H1 (cell line): ENCODE measurements at regions not wholly inside any gene's neighbourhood (a gene's known extent, or its start where the extent isn't known, plus 50 kb on each side); places are given as distances from the start of the nearest gene placed in this dataset.
"Not testable (repeated sequence)": the region's sequence is repeated elsewhere in the genome, so short reads cannot be mapped to it uniquely, and the experiment has no call there.

Experiments used
- ATF2 ChIP-seq: IDR thresholded peaks from 2 replicates; pipeline ENCODE4 v1.6.1; 2012; ENCODE audit warnings: low read length, inconsistent platforms
- CREB1 ChIP-seq: IDR thresholded peaks from 2 replicates; pipeline ENCODE4 v1.6.1; 2012; ENCODE audit warnings: inconsistent platforms
- CTCF ChIP-seq, 3 experiments: IDR thresholded peaks; 1 replicate in 2 of 3; 2 replicates in 1 of 3; pipeline versions ENCODE4 v1.5.1 to v1.6.1; 2011; ENCODE audit warnings: low read length in 3 of 3, mild to moderate bottlenecking in 3 of 3, inconsistent platforms in 2 of 3, low read depth in 1 of 3, moderate library complexity in 1 of 3; ENCODE audit not compliant: insufficient read depth in 1 of 3; ENCODE audit errors: control extremely low read depth in 1 of 3
- EZH2 ChIP-seq: fragments of 200-600 bp; sonication (generic); IDR thresholded peaks from 2 replicates; pipeline ENCODE4 v1.7.1; 2012; ENCODE audit warnings: low read depth, mild to moderate bottlenecking, moderate library complexity, low read length, inconsistent platforms; ENCODE audit not compliant: severe bottlenecking
- JUN ChIP-seq: IDR thresholded peaks from 2 replicates; pipeline ENCODE4 v1.6.1; 2011; ENCODE audit warnings: low read depth, mild to moderate bottlenecking, improper control_type of control experiment, low read length
- JUND ChIP-seq: IDR thresholded peaks from 2 replicates; pipeline ENCODE4 v1.6.1; 2011; ENCODE audit warnings: mild to moderate bottlenecking, improper control_type of control experiment, low read length
- NRF1 ChIP-seq: IDR thresholded peaks from 2 replicates; pipeline ENCODE4 v1.6.1; 2011; ENCODE audit warnings: mild to moderate bottlenecking, low read depth, low read length, improper control_type of control experiment
- RAD21 ChIP-seq, 2 experiments: IDR thresholded peaks in 1 of 2; conservative IDR thresholded peaks in 1 of 2; 2 replicates each; pipeline ENCODE4 v1.6.1; 2011; ENCODE audit warnings: low read depth in 2 of 2, low read length in 2 of 2, improper control_type of control experiment in 1 of 2, inconsistent platforms in 1 of 2, mild to moderate bottlenecking in 1 of 2, moderate library complexity in 1 of 2
- RFX5 ChIP-seq: IDR thresholded peaks from 2 replicates; pipeline ENCODE4 v1.6.1; 2011; ENCODE audit warnings: low read depth, low read length, improper control_type of control experiment, borderline replicate concordance
- SP1 ChIP-seq: IDR thresholded peaks from 2 replicates; pipeline ENCODE4 v1.6.1; 2011; ENCODE audit warnings: low read depth, low read length
- SRF ChIP-seq: IDR thresholded peaks from 2 replicates; pipeline ENCODE4 v1.6.1; 2011; ENCODE audit warnings: mild to moderate bottlenecking, low read depth, low read length, moderate library complexity

- not testable (repeated sequence) for TF ChIP-seq RFX5; EZH2; CREB1; SP1; CTCF (IDR thresholded peaks at IDR 0.05; ENCODE audit: control extremely low read depth in 1 of 3, insufficient read depth in 1 of 3, low read depth in 1 of 3, low read length in 3 of 3); RAD21 (IDR thresholded peaks at IDR 0.05 in 1 of 2, conservative IDR thresholded peaks at IDR 0.05 in 1 of 2; ENCODE audit: low read depth in 2 of 2, low read length in 2 of 2); JUND; JUN; NRF1; ATF2; SRF
These were observed 167.8 kb upstream of the FGF16 start for GRCh38 chrX:77279373-77279772.
